ENCODE measurements at regions not wholly inside any gene's neighbourhood (a gene's known extent, or its start where the extent isn't known, plus 50 kb on each side); places are given as distances from the start of the nearest gene placed in this dataset.

DNA sequence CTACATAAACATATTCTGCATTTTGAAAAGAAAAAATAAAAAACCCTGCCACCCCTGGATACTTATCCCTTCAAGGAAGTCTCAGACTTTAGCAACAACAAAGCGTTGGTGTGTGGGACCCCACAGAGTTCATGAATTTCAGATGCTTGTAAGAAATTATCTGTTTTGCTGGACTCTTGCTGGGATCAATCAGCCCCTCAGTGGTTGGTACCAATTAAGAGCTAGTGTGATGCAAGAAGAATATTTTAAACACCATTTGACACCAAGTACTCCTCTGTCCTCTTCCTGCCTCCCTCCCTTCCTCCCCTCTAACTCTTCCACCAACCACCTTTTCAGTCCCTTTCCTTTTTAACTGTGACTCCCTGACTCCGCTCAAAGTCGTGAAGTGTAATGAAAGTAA lies 51.5 kb downstream of the SST start:
- Mint-ChIP-seq H3K9me3 (no peaks in the 10 kb centered on the region), H3K27me3 (peaks cover 6% of the 10 kb centered on the region), H3K4me1 (ENCODE audit: low read depth) (no peaks in the 10 kb centered on the region), H3K27ac (no peak overlapping the region), H3K4me3 (no peak overlapping the region), H3K36me3 (ENCODE audit: low read depth) (no peaks in the 10 kb centered on the region)
- intact Hi-C loops (cut with micrococcal nuclease), result no loop called here

DNA sequence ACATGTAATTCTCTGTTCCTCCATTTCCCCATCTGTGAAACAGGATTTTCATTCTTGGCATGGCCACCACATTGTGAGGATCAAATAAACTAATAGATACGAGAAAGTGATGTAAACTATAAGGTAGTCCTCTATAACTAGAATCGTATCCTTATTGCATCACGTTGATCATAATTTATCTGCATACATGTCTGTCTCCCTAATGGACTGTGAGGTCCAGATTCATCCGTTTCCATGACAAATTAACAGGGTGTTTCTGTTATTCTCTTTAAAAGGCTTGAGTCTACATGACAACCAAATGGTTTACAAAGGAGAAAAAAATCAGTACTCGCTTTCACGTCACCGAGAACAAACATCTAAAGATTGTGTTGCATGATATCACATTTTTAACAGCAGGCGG lies 53.0 kb downstream of the SST start:
- Mint-ChIP-seq H3K4me1 (ENCODE audit: low read depth) (no peaks in the 10 kb centered on the region), H3K4me3 (no peak overlapping the region), H3K27ac (no peak overlapping the region), H3K27me3 (peaks cover 4% of the 10 kb centered on the region), H3K9me3 (no peaks in the 10 kb centered on the region), H3K36me3 (ENCODE audit: low read depth) (no peaks in the 10 kb centered on the region)
- intact Hi-C loops (cut with micrococcal nuclease), result no loop called here

DNA sequence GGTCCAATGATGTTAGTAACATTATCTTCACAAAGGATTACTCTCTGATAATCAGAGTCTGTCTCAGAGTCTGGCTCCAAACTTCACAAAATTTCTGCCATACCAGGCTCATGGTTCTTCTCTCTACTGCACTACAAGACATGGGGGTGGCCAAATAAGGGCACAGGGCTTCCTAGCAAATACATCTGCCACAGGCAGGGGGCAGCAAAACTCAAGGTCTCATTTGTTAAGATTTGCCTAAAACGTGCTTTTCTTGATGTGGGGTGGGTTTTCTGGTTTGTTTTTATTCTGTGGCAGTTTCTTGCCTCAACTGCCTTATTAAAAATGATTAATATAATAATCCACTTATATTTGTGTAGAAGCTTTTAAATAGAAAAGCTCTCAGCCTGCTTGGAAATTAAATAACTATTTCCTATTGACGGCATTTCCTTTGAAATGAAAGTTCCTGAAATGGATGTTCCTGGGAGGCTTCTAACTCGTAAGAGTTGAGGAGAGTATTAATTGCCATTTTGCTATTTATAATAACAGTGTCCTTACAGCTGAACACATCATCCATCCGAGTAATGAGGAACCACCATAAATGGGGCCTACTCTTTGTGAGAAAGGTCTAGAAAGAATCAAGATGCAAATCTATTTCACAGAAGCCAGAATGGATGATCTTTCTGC lies 53.8 kb downstream of the SST start:
- Mint-ChIP-seq H3K36me3 (ENCODE audit: low read depth) (no peaks in the 10 kb centered on the region), H3K4me3 (no peak overlapping the region), H3K27ac (no peak overlapping the region), H3K4me1 (ENCODE audit: low read depth) (no peaks in the 10 kb centered on the region), H3K27me3 (peaks cover 4% of the 10 kb centered on the region), H3K9me3 (no peaks in the 10 kb centered on the region)
- intact Hi-C loops (cut with micrococcal nuclease), result loop anchor here (1.0 kb wide), 3 partner anchors 63 to 297 kb away; no protein-coding TSS in a partner anchor

DNA sequence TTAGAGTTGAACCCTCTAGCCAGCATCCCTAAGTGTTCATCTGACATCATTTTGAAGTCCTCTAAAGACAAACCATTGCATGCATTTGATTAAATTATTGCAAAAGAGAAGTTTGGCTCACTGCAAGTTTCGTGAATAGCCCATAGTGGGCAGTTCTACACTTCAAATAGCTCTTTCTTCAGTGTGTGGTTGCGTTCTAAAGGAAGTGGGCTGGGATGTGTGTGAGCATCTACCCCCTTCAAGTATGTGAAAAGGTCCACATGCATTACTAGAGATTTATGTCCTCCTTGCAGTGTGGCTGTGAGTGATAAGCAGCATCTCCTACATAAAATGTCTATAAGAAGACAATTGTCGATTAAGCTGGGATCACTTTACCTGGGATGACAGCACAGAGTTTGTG lies 54.6 kb downstream of the SST start:
- peaks cover 4% of the 10 kb centered on the region for H3K27me3 Mint-ChIP-seq
- H3K36me3 Mint-ChIP-seq (ENCODE audit: low read depth), result no peaks in the 10 kb centered on the region
- H3K9me3 Mint-ChIP-seq, result no peaks in the 10 kb centered on the region
- intact Hi-C loops (cut with micrococcal nuclease), result loop anchor here (1.0 kb wide), 3 partner anchors 64 to 296 kb away; no protein-coding TSS in a partner anchor
- no peaks in the 10 kb centered on the region for H3K4me1 Mint-ChIP-seq (ENCODE audit: low read depth)
- H3K4me3 Mint-ChIP-seq, result no peak overlapping the region
- H3K27ac Mint-ChIP-seq, result no peak overlapping the region

DNA sequence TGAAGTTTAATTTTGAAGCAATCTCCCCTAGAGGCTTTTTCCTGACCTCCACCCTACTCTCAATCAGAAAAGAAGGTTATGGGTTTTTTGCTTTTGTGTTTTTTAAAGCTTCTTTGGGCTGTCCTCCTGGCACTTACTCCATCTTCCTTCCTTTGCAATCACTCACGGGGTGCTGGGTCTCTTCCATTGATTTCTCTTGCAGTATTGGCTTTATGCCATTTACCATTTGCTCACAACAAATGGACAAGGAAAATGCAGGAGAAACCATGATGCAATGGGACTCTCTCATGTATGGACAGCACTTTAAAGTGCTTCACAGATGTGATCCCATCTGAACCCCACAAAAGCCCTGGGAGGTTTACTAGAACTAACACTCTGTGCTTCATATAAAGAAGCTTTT lies 57.5 kb downstream of the SST start:
- Mint-ChIP-seq H3K27me3 (peaks cover 16% of the 10 kb centered on the region), H3K9me3 (no peaks in the 10 kb centered on the region), H3K27ac (no peak overlapping the region), H3K36me3 (ENCODE audit: low read depth) (no peaks in the 10 kb centered on the region), H3K4me3 (no peak overlapping the region), H3K4me1 (ENCODE audit: low read depth) (no peaks in the 10 kb centered on the region)
- intact Hi-C loops (cut with micrococcal nuclease), result no loop called here

DNA sequence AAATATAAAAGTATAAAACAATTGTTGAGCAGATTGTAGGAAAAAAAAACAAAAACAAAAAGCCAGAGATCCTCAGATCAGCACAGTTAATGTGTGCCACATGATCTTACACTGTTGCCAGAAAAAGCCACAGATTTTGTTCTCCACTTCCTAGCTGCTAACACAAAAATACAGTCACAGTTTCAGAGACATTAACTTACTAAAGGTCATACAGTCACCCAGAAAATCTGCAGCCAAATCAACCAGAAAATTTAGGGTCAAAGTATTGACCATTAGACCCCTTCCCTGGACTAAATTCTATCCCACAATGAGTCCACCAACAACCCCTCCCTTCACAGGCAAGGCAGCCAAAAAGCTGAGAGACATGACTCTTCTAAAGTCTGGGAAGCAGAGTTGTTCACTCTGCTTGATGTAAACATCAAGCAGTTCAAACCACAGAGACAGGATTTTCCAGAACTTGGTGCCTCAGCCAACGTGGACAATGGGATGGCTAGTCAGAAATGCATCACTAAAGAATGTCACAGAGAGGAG lies 59.1 kb downstream of the SST start:
- H3K27ac Mint-ChIP-seq, result no peak overlapping the region
- peaks cover 23% of the 10 kb centered on the region for H3K27me3 Mint-ChIP-seq
- no peak overlapping the region for H3K4me3 Mint-ChIP-seq
- H3K36me3 Mint-ChIP-seq (ENCODE audit: low read depth), result no peaks in the 10 kb centered on the region
- no peaks in the 10 kb centered on the region for H3K9me3 Mint-ChIP-seq
- intact Hi-C loops (cut with micrococcal nuclease), result no loop called here
- no peaks in the 10 kb centered on the region for H3K4me1 Mint-ChIP-seq (ENCODE audit: low read depth)

DNA sequence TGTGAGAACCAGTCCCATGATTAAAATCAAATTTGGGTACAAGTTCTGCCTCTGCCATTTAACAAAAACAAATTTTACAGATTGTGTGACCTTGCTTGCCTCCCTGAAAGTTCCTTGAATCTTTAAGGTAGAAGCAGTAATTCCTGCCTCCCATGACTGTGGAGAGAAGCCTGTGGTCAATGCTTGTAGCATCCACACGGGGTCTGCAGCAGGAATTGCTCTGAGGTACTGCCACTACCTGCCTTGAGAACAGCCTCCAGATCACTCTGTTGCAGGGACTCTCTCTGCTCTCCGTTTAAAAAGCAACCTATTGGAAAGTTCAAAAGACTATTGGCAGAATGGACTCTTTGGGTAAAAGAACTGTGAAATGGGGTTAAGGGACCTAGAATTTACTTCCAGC lies 75.9 kb downstream of the SST start:
- H3K4me3 Mint-ChIP-seq, result no peak overlapping the region
- intact Hi-C loops (cut with micrococcal nuclease), result no loop called here
- peaks cover 12% of the 10 kb centered on the region for H3K27me3 Mint-ChIP-seq
- H3K4me1 Mint-ChIP-seq (ENCODE audit: low read depth), result no peaks in the 10 kb centered on the region
- H3K27ac Mint-ChIP-seq, result no peak overlapping the region
- no peaks in the 10 kb centered on the region for H3K36me3 Mint-ChIP-seq (ENCODE audit: low read depth)
- no peaks in the 10 kb centered on the region for H3K9me3 Mint-ChIP-seq

DNA sequence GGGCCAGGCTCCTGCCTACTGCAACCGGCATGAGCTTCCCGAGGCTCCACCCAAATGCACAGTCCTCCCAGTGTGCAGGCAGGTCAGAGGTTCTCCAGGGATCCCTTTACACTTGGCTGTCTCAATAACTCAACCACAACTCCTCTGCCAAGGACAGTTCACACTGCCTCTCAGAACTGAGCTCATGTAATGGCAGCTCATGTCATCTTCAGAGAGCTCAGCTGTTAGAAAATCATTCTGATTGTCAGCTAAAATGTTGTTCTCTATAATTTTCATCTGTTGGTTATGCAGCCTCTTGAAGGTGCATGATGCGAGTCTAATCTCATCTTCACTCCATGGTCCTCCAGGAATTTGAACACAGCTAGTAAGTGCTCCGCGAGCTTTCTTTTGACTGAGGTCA lies 76.7 kb downstream of the SST start:
- no peak overlapping the region for H3K4me3 Mint-ChIP-seq
- no peak overlapping the region for H3K27ac Mint-ChIP-seq
- peaks cover 12% of the 10 kb centered on the region for H3K27me3 Mint-ChIP-seq
- no peaks in the 10 kb centered on the region for H3K36me3 Mint-ChIP-seq (ENCODE audit: low read depth)
- H3K4me1 Mint-ChIP-seq (ENCODE audit: low read depth), result no peaks in the 10 kb centered on the region
- H3K9me3 Mint-ChIP-seq, result no peaks in the 10 kb centered on the region
- intact Hi-C loops (cut with micrococcal nuclease), result no loop called here

DNA sequence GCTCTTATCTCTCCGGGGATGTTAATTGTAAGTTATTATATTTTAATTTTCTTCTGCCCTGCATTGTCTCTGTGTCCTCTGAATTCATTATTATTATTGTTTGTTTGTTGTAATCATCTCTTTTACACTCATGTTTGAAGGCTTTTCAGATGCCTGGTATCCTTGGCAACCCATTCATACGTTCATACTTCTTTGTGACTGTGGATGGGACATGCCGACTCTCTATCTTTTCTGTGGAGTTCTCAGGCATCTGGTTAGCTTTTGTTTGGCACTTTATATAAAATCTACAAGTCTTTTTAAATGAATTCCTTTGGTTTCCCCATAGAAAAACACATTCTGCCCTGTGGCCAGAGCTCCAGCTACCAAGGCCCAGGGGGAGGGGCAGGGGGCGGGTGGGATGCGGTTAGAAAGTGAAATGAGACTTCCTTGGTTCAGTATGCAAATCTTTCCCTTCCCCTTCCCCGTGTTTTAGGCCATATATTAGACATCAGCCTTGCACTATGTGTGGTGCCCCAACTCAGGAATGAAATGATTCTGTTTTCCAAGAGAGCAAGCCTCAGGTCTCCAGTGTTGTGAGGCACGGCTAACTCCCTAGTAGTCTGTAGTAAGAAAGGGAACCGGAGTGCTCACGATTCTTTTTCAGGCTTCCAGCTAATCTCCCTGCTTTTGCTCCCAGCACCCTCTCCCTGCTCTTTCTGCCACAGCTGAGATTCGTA lies 79.2 kb downstream of the SST start:
- H3K27me3 Mint-ChIP-seq, result peaks cover 8% of the 10 kb centered on the region
- intact Hi-C loops (cut with micrococcal nuclease), result no loop called here
- no peaks in the 10 kb centered on the region for H3K36me3 Mint-ChIP-seq (ENCODE audit: low read depth)
- no peak overlapping the region for H3K27ac Mint-ChIP-seq
- no peak overlapping the region for H3K4me3 Mint-ChIP-seq
- no peaks in the 10 kb centered on the region for H3K9me3 Mint-ChIP-seq
- no peaks in the 10 kb centered on the region for H3K4me1 Mint-ChIP-seq (ENCODE audit: low read depth)

DNA sequence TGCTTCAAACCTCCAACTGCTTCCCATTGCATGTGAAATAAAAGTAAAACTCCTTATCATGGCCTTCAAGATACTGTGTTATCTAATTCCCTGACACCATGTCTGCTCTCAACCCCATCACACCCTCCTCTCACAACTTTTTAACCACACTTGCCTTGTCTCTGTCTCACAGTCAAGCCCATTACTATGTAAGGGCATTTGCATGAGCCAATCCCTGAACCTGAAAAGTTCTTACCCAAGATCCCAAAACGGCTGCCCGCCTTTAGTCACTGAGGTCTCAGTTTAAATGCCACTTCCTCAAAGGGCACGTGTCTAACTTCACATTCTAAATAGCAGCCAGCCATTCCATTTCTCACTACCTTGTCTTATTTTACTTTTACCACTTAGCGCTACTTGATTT lies 83.1 kb downstream of the SST start:
- no peaks in the 10 kb centered on the region for H3K4me1 Mint-ChIP-seq (ENCODE audit: low read depth)
- peaks cover under 1% of the 10 kb centered on the region for H3K9me3 Mint-ChIP-seq
- H3K27me3 Mint-ChIP-seq, result peaks cover 7% of the 10 kb centered on the region
- no peak overlapping the region for H3K4me3 Mint-ChIP-seq
- no peaks in the 10 kb centered on the region for H3K36me3 Mint-ChIP-seq (ENCODE audit: low read depth)
- no peak overlapping the region for H3K27ac Mint-ChIP-seq
- intact Hi-C loops (cut with micrococcal nuclease), result no loop called here

DNA sequence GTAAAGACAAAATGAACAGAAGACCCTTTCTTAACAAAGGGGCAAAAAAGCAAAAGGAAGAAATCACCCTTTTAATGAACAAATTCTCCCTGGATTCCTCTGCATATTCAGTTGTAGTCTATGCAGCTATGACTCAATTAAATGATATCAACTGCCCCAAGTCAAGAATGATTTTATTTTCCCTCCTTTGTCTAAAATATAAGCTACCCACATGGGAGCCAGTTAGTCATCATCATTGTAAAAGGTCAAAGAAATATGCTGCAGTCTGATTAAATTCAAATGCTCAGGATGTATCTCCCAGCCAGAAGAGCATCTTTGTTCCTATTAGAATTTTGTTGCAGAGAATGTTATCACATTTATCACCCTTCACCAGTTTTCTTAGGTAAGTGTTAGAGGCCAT lies 84.0 kb downstream of the SST start:
- no peaks in the 10 kb centered on the region for H3K36me3 Mint-ChIP-seq (ENCODE audit: low read depth)
- H3K27me3 Mint-ChIP-seq, result peaks cover 5% of the 10 kb centered on the region
- intact Hi-C loops (cut with micrococcal nuclease), result no loop called here

DNA sequence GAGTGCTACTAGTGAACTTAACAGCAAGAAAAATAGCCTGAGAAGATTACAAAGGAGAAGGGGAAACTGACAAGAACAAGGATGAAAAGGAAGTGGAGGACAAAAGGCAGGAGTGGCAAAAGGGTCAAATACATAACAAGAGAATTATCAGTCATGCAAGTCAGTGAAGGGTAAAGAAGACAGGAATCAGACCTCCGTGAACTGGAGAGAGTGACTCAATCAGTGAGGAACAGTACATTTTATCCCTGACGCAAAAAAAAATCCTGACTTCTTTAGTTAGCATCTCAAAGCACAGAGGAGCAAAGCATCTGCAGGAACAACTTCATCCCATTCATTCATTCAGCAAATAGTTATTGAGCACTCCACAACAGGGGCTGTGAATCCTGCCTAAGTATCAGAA lies 97.8 kb downstream of the SST start:
- intact Hi-C loops (cut with micrococcal nuclease), result no loop called here
- H3K27me3 Mint-ChIP-seq, result no peaks in the 10 kb centered on the region
- H3K4me1 Mint-ChIP-seq (ENCODE audit: low read depth), result no peaks in the 10 kb centered on the region

More for the DNA sequence above, 84.0 kb downstream of the SST start:
- H3K4me1 Mint-ChIP-seq (ENCODE audit: low read depth), result no peaks in the 10 kb centered on the region
- H3K4me3 Mint-ChIP-seq, result no peak overlapping the region
- H3K27ac Mint-ChIP-seq, result no peak overlapping the region
- H3K9me3 Mint-ChIP-seq, result peaks cover 7% of the 10 kb centered on the region

DNA sequence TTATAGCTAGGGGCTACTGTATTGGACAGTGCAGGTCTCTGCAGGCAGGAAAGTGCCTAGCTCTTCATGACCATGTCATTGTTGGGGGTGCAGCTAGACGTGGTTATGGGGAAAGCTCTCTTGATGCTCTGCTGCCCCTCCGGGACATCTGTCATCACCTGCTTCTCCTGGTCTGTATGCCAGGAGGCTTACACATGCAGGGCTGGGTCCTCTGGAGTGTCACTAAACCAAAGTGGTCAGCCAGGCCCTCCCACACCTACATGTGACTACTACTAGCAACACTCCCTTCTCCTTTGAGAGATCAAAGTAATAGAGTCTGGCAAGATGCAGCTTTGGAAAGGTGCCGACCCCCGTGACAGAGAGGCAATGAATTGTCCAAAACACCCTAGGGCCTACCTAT lies 98.5 kb downstream of the SST start:
- Mint-ChIP-seq H3K4me1 (ENCODE audit: low read depth) (no peaks in the 10 kb centered on the region), H3K9me3 (no peaks in the 10 kb centered on the region), H3K4me3 (no peak overlapping the region), H3K36me3 (ENCODE audit: low read depth) (no peaks in the 10 kb centered on the region), H3K27ac (no peak overlapping the region), H3K27me3 (no peaks in the 10 kb centered on the region)
- intact Hi-C loops (cut with micrococcal nuclease), result no loop called here

More for the DNA sequence above, 97.8 kb downstream of the SST start:
- H3K9me3 Mint-ChIP-seq, result no peaks in the 10 kb centered on the region
- no peak overlapping the region for H3K4me3 Mint-ChIP-seq
- no peak overlapping the region for H3K27ac Mint-ChIP-seq
- H3K36me3 Mint-ChIP-seq (ENCODE audit: low read depth), result no peaks in the 10 kb centered on the region

DNA sequence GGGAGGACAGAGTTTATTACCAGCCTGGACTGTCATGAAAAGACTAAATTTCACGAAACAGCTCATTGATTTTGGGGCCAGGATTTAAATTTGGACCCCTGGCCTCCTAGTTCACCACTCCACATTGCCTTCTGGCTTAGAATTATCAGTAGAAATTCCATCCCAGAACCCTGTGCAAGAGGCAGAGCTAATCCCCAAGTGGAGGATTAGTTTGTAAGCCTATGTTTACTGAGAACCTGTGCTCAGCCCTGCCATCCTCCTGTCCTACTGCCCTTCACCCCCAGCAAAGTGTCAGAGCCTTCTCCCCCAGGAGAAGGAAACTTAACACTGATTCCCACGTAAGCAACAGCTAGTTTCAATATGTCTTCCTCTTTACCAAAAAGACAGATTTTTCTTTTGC lies 99.4 kb downstream of the SST start:
- Mint-ChIP-seq H3K27ac (no peak overlapping the region), H3K4me3 (no peak overlapping the region), H3K9me3 (no peaks in the 10 kb centered on the region), H3K36me3 (ENCODE audit: low read depth) (no peaks in the 10 kb centered on the region), H3K27me3 (no peaks in the 10 kb centered on the region), H3K4me1 (ENCODE audit: low read depth) (no peaks in the 10 kb centered on the region)
- intact Hi-C loops (cut with micrococcal nuclease), result no loop called here
